ENCODE measurements at regions not wholly inside any gene's neighbourhood (a gene's known extent, or its start where the extent isn't known, plus 50 kb on each side); places are given as distances from the start of the nearest gene placed in this dataset.

DNA sequence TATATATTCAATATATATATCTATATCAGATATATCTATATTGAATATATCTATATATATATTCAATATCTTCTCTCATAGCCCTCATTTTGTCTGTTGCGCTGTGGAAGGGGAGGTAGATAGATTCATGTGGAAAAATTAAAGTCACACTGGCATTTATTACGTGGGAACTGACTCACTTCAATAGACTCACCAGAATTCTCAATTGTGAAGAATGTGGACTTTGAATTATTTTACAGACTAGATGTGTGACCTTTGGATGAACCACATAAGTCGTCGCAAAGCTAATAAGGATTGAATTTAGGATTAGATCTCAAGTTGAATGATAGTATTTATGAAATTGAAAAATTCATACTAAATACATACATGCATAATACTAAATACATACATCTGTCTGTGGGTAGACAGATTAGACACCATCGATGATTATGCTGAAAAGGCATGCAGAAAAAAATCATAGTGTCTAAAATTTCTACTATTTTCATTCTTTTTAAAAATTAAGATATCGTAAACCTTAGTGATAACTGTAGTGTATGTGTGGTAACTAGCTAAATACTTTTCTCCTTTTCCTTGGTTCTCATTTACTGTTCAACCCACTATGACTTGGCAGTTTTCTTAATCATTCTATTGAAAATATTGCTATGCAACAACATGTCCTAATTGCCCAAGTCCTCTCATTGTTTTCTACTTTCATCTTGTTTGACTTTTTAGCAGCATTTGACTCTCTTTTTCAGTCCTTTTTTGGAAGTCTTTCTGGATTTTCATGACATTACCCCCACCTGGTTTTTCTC, 61.8 kb upstream of the A1CF start:
- TF ChIP-seq, protein P1, sequence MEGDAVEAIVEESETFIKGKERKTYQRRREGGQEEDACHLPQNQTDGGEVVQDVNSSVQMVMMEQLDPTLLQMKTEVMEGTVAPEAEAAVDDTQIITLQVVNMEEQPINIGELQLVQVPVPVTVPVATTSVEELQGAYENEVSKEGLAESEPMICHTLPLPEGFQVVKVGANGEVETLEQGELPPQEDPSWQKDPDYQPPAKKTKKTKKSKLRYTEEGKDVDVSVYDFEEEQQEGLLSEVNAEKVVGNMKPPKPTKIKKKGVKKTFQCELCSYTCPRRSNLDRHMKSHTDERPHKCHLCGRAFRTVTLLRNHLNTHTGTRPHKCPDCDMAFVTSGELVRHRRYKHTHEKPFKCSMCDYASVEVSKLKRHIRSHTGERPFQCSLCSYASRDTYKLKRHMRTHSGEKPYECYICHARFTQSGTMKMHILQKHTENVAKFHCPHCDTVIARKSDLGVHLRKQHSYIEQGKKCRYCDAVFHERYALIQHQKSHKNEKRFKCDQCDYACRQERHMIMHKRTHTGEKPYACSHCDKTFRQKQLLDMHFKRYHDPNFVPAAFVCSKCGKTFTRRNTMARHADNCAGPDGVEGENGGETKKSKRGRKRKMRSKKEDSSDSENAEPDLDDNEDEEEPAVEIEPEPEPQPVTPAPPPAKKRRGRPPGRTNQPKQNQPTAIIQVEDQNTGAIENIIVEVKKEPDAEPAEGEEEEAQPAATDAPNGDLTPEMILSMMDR (IDR thresholded peaks at IDR 0.05; ENCODE audit: insufficient read depth, low read length, poor library complexity, severe bottlenecking) = no peak
- TF ChIP-seq EZH2phosphoT487 (conservative IDR thresholded peaks at IDR 0.05; ENCODE audit: low read length) = no peak

All from SU-DHL-6 (cell line).